Lower leg skin (tissue), 4 donors: ENCODE measurements at regions not wholly inside any gene's neighbourhood (a gene's known extent, or its start where the extent isn't known, plus 50 kb on each side); places are given as distances from the start of the nearest gene placed in this dataset.

Experiments
- DNase-seq, 2 donors: peaks; one replicate each; pipeline ENCODE4 v3.0.0-alpha.2; 2019; ENCODE audit warnings: low spot score in 2 of 2
- H3K4me3 ChIP-seq: fragments of 200-600 bp; sonication (generic); 2 replicates; pipeline ENCODE4 v1.5.1; 2017; ENCODE audit warnings: mild to moderate bottlenecking, low read depth; ENCODE audit not compliant: poor library complexity, severe bottlenecking
- POLR2A ChIP-seq, 2 donors: fragments of 450-650 bp; IDR thresholded peaks; one replicate each; pipeline ENCODE4 v1.6.1; 2016 to 2017; ENCODE audit warnings: antibody characterized with exemption in 2 of 2, mild to moderate bottlenecking in 1 of 2, moderate library complexity in 1 of 2
- WGBS, 2 donors: methylation state at CpG; one replicate each; pipeline ENCODE4 v1.1.5; 2018; 5-methylcytosine and 5-hydroxymethylcytosine counted together
- intact Hi-C: fragments of 100-400 bp; cut with DNase I; formaldehyde crosslinking; loops from one replicate; pipeline ENCODE4 v1.15.0; 2023; ENCODE audit warnings: low total_unique reads
- TF ChIP-seq, protein P1 (sequence below), 3 donors: fragments of 450-650 bp; IDR thresholded peaks; one replicate each; pipeline ENCODE4 v1.5.1; 2016; ENCODE audit warnings: antibody characterized with exemption in 3 of 3, mild to moderate bottlenecking in 3 of 3, moderate library complexity in 2 of 3

GRCh38 chr12:68479896-68480291, 130.8 kb upstream of the RAP1B start:
- intact Hi-C loops: no loop called here
- H3K4me3 ChIP-seq: no peak overlapping the region
- 40 to 54% methylated on average over 2 of the region's 2 CpGs for WGBS, 2 donors
- DNase-seq: no peak
- TF ChIP-seq, protein P1, sequence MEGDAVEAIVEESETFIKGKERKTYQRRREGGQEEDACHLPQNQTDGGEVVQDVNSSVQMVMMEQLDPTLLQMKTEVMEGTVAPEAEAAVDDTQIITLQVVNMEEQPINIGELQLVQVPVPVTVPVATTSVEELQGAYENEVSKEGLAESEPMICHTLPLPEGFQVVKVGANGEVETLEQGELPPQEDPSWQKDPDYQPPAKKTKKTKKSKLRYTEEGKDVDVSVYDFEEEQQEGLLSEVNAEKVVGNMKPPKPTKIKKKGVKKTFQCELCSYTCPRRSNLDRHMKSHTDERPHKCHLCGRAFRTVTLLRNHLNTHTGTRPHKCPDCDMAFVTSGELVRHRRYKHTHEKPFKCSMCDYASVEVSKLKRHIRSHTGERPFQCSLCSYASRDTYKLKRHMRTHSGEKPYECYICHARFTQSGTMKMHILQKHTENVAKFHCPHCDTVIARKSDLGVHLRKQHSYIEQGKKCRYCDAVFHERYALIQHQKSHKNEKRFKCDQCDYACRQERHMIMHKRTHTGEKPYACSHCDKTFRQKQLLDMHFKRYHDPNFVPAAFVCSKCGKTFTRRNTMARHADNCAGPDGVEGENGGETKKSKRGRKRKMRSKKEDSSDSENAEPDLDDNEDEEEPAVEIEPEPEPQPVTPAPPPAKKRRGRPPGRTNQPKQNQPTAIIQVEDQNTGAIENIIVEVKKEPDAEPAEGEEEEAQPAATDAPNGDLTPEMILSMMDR (IDR thresholded peaks at IDR 0.05): no peak
- TF ChIP-seq POLR2A (IDR thresholded peaks at IDR 0.05): no peak

GRCh38 chr12:68480526-68480925, 130.2 kb upstream of the RAP1B start:
- DNase-seq: no peak
- TF ChIP-seq POLR2A (IDR thresholded peaks at IDR 0.05): no peak
- TF ChIP-seq, protein P1 (IDR thresholded peaks at IDR 0.05): no peak
- no peak overlapping the region for H3K4me3 ChIP-seq
- intact Hi-C loops: no loop called here

DNA sequence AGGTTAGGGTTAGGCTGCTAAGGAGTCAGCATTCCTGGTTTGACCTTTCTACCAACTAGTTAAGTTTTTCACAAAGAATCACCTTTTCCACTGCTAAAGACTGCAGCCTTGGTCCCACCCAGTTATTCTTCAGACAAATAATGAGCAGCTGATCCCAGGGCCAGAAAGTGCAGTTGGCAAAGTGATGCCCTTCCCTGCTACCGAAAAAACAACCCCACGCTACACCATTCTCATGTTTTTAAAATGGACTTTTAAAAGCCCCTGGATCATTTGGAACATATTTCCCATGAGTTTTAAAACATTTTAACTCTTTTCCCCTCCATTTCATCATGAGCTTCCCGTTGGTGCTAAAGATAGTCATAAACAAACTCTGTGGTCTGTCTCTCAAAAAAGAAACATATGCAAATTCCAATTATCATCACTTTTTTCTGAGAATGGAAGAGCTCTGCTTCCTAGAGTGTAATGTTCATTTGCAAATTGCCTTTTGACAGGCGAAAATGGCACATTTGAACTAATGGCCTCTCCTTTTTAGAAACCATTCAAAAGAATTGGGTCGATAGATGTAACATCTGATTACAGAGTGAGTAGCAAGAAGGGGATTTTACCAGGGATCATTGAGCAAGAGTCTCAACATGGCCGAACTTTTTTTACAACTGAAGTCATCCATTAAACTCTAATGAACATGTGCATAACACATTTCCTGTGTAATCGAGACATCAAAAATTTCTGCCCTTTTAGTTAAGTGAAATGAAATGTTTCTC, 129.3 kb upstream of the RAP1B start:
- H3K4me3 ChIP-seq: no peak overlapping the region
- TF ChIP-seq POLR2A (IDR thresholded peaks at IDR 0.05): no peak
- TF ChIP-seq, protein P1 (IDR thresholded peaks at IDR 0.05): no peak
- intact Hi-C loops: no loop called here
- WGBS, 2 donors: 55 to 57% methylated on average over 7 of the region's 7 CpGs
- DNase-seq: no peak

- no peak overlapping the region for H3K4me3 ChIP-seq
- WGBS, 2 donors: 83 to 86% methylated on average over 1 of the region's 1 CpG
- no peak for DNase-seq
- intact Hi-C loops: no loop called here
- TF ChIP-seq, protein P1 (IDR thresholded peaks at IDR 0.05): no peak
- no peak for TF ChIP-seq POLR2A (IDR thresholded peaks at IDR 0.05)
Observed at GRCh38 chr12:68482014-68482413, 128.7 kb upstream of the RAP1B start.

DNA sequence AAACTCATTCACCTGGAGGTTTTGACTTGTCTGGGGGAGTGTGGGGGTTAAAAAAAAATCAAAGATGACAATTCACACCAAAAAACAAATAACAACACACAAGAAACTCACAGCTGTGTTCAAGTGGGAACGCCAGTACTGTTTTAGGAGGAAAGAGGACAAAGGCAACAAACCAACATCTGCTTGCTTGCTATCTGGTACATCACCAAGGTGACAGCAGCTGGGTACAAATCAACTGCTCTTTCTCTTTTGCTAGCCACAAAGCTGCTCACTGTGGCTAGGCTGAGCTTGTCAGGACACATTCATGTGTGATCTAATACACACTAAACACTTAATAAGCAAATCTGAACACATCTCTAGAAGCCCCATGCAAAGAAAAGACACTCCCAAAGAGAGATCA, 128.0 kb upstream of the RAP1B start:
- 56 to 63% methylated on average over 1 of the region's 1 CpG for WGBS, 2 donors
- DNase-seq: no peak
- TF ChIP-seq POLR2A (IDR thresholded peaks at IDR 0.05): no peak
- TF ChIP-seq, protein P1 (IDR thresholded peaks at IDR 0.05): no peak
- intact Hi-C loops: no loop called here
- H3K4me3 ChIP-seq: no peak overlapping the region
